ENCODE measurements at regions not wholly inside any gene's neighbourhood (a gene's known extent, or its start where the extent isn't known, plus 50 kb on each side); places are given as distances from the start of the nearest gene placed in this dataset.

DNA sequence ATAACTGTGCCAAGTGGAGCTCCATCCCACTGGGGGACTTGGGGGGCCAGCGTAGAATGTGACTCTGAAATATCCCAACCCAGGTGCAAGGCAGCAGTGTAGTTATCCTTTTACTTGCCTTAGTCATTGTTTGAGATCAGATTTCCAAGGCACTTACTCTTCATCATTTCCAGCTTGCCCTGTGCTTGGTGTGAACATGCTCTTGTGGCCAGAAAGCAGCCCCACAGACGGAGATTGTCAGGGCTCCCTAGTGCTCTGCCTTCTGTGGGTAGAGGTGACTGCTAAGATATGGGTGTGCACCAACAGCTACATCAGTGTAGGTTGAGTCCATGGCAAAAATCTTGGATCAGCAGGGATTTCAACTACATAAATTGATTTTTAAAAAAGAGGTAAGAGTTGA lies 2010.0 kb upstream of the PIK3C3 start:
- no peak overlapping the region for H3K27ac ChIP-seq
- no peak overlapping the region for H3K4me3 ChIP-seq
- peaks cover 0 to 15% (median 9%) of the 10 kb centered on the region in 4 donors for H3K4me1 ChIP-seq
- WGBS, 2 donors: 70 to 85% methylated on average over 2 of the region's 2 CpGs
- H3K27me3 ChIP-seq: no peaks in the 10 kb centered on the region
- H3K36me3 ChIP-seq: no peaks in the 10 kb centered on the region
- TF ChIP-seq, protein P1, sequence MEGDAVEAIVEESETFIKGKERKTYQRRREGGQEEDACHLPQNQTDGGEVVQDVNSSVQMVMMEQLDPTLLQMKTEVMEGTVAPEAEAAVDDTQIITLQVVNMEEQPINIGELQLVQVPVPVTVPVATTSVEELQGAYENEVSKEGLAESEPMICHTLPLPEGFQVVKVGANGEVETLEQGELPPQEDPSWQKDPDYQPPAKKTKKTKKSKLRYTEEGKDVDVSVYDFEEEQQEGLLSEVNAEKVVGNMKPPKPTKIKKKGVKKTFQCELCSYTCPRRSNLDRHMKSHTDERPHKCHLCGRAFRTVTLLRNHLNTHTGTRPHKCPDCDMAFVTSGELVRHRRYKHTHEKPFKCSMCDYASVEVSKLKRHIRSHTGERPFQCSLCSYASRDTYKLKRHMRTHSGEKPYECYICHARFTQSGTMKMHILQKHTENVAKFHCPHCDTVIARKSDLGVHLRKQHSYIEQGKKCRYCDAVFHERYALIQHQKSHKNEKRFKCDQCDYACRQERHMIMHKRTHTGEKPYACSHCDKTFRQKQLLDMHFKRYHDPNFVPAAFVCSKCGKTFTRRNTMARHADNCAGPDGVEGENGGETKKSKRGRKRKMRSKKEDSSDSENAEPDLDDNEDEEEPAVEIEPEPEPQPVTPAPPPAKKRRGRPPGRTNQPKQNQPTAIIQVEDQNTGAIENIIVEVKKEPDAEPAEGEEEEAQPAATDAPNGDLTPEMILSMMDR (IDR thresholded peaks at IDR 0.05): no peak
- TF ChIP-seq POLR2AphosphoS5 (IDR thresholded peaks at IDR 0.05): no peak
- TF ChIP-seq POLR2A (IDR thresholded peaks at IDR 0.05): no peak
- no peak for TF ChIP-seq EP300 (IDR thresholded peaks at IDR 0.05)
- intact Hi-C loops (cut with DNase I): no loop called here
- DNase-seq: no peak
- no peaks in the 10 kb centered on the region for H3K9me3 ChIP-seq

DNA sequence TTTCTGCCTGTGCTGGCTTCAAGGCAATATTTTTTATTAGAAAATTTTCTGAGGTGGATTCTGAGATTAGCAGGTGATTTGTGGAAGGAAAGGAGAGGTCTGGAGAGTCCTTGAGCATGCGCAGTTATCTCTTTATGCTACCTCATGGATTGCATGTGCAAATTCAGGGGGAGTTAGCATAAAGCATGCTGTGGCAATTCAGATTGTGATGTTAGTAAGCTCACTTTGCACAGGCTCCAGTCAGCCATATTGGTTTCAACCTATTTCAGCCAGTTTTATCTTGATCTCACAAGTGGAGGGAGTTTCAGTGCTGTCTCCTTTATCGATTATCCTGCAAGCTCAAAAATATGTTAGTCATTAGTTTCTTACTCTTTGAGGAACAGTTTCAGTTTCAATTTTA lies 2012.3 kb upstream of the PIK3C3 start:
- no peak overlapping the region for H3K4me3 ChIP-seq
- no peak for DNase-seq
- TF ChIP-seq EP300 (IDR thresholded peaks at IDR 0.05): no peak
- TF ChIP-seq POLR2A (IDR thresholded peaks at IDR 0.05): no peak
- peaks cover 0 to 25% (median 14%) of the 10 kb centered on the region in 4 donors for H3K4me1 ChIP-seq
- no peaks in the 10 kb centered on the region for H3K27me3 ChIP-seq
- H3K9me3 ChIP-seq: no peaks in the 10 kb centered on the region
- intact Hi-C loops (cut with DNase I): no loop called here
- no peaks in the 10 kb centered on the region for H3K36me3 ChIP-seq
- 78 to 79% methylated on average over 2 of the region's 2 CpGs for WGBS, 2 donors
- no peak overlapping the region for H3K27ac ChIP-seq

DNA sequence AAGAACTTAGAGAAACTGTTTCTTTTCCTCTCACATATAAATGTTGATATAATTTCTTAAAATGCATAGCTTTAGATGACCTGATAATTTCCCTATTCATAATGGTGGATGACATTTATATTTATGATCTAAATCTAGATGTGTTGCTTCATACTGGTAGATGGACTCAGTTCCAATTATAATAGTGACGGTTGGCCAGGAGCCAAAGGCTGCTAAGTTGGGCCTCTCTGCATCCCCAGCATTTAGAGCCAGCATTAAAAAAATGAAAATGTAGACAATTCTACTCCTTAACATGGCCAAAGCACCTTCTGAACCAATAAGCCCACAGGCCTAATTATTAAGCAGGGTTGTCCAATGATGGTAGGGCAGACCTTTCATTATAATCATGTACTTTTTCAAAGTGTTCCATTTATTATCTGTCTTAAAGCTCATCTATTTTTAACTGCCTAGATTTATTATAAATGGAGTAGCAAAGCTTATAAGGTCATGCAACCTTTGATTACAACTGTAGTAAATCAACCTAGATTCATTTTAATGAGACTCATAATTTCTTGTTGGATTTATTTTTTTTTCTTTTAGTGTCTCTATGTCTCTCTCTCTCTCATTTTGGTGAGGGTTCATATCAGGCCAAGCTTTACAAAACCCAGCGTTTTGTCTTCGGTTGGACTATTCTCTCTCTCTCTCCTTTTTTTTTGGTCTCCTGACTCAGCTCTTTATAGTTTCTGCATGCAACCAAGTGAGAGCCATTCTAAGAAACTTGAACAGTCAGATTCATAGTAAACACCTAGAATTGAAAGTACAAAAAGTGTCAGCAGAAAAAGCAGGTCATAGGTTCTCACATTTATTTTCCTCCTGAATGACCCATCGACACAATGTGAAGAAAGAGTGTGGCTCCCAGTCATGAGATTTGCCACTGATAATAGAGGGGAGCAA lies 2016.1 kb upstream of the PIK3C3 start:
- Histone ChIP-seq H3K9me3 (no peaks in the 10 kb centered on the region), H3K27ac (no peak overlapping the region), H3K4me1 (peaks cover 0 to 14% (median 3%) of the 10 kb centered on the region in 4 donors), H3K27me3 (no peaks in the 10 kb centered on the region), H3K4me3 (no peak overlapping the region), H3K36me3 (no peaks in the 10 kb centered on the region)
- TF ChIP-seq, protein P1 (IDR thresholded peaks at IDR 0.05): no peak
- TF ChIP-seq POLR2A (IDR thresholded peaks at IDR 0.05) (no peak), EP300 (IDR thresholded peaks at IDR 0.05) (no peak), POLR2AphosphoS5 (IDR thresholded peaks at IDR 0.05) (no peak)
- intact Hi-C loops (cut with DNase I): no loop called here
- 79 to 82% methylated on average over 4 of the region's 4 CpGs for WGBS, 2 donors
- DNase-seq: no peak

DNA sequence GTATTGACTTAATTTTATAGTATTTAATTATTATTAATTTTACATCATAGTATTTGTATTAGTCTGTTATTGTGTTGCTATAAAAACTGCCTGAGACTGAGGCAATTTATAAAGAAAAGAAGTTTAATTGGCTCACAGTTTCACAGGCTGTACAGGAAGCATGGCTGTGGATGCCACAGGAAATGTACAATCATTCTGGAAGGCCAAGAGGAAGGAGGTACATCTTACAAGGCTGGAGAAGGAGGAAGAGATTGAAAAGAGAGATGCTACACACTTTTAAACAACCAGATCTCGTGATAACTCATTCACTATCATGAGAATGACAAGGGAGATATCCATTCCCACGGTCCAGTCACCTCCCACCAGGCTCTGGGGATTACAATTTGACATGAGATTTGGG lies 2019.4 kb upstream of the PIK3C3 start:
- 32 to 56% methylated on average over 2 of the region's 2 CpGs for WGBS, 2 donors
- no peak for DNase-seq
- H3K4me3 ChIP-seq: no peak overlapping the region
- H3K4me1 ChIP-seq: peaks cover 0 to 14% (median 3%) of the 10 kb centered on the region in 4 donors
- no peaks in the 10 kb centered on the region for H3K27me3 ChIP-seq
- H3K27ac ChIP-seq: no peak overlapping the region
- intact Hi-C loops (cut with DNase I): no loop called here
- no peaks in the 10 kb centered on the region for H3K36me3 ChIP-seq
- TF ChIP-seq, protein P1 (IDR thresholded peaks at IDR 0.05): no peak
- TF ChIP-seq POLR2AphosphoS5 (IDR thresholded peaks at IDR 0.05) (no peak), POLR2A (IDR thresholded peaks at IDR 0.05) (no peak), EP300 (IDR thresholded peaks at IDR 0.05) (no peak)
- no peaks in the 10 kb centered on the region for H3K9me3 ChIP-seq

DNA sequence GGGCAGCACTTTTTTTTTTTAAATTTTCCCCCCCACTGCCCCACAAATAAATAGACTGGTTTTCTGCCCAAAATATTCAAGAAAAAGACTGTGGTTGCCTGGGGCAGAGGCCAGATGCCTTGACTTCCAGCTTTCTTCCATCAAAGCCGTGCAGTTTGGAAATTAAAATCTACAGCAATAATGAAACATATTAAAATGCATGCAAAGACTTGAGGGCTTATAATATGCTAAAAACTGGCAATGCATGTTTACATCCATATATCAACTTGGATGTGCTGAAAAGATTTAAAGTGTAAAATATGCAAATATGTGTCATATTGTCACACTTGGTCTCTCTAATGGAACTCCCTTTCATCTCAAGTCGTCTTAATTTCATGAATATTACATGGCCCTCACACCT lies 2036.2 kb upstream of the PIK3C3 start:
- H3K27ac ChIP-seq: no peak overlapping the region
- 74 to 84% methylated on average over 2 of the region's 2 CpGs for WGBS, 2 donors
- no peak overlapping the region for H3K4me3 ChIP-seq
- no peak for DNase-seq
- intact Hi-C loops (cut with DNase I): no loop called here
- TF ChIP-seq, protein P1 (IDR thresholded peaks at IDR 0.05): no peak
- TF ChIP-seq EP300 (IDR thresholded peaks at IDR 0.05) (no peak), POLR2A (IDR thresholded peaks at IDR 0.05) (no peak), POLR2AphosphoS5 (IDR thresholded peaks at IDR 0.05) (no peak)
- no peaks in the 10 kb centered on the region for H3K36me3 ChIP-seq
- H3K27me3 ChIP-seq: no peaks in the 10 kb centered on the region
- no peaks in the 10 kb centered on the region for H3K9me3 ChIP-seq
- no peaks in the 10 kb centered on the region for H3K4me1 ChIP-seq

Data from sigmoid colon (tissue), 6 donors.